GM23338 (cell line): ENCODE measurements at regions not wholly inside any gene's neighbourhood (a gene's known extent, or its start where the extent isn't known, plus 50 kb on each side); places are given as distances from the start of the nearest gene placed in this dataset.

ENCODE experiments used
- CREB1 ChIP-seq: fragments of 250-450 bp; sonication (Bioruptor Pico); IDR thresholded peaks from 2 replicates; pipeline ENCODE4 v1.5.0; 2020; ENCODE audit warnings: low read depth, mild to moderate bottlenecking, moderate library complexity
- EZH2phosphoT487 ChIP-seq: fragments of 200-600 bp; sonication (generic); IDR thresholded peaks from one replicate; pipeline ENCODE4 v1.8.1; 2018; ENCODE audit warnings: antibody characterized with exemption; ENCODE audit not compliant: unreplicated experiment
- TF ChIP-seq, protein P1 (sequence below), 2 experiments: fragments of 200-600 bp in 1 of 2; sonication (generic) in 1 of 2; conservative IDR thresholded peaks; 2 replicates each; pipeline versions ENCODE4 v1.5.1 to v1.6.1; 2016 to 2017; ENCODE audit warnings: antibody characterized with exemption in 2 of 2, low read depth in 2 of 2, mild to moderate bottlenecking in 2 of 2, moderate library complexity in 1 of 2

DNA sequence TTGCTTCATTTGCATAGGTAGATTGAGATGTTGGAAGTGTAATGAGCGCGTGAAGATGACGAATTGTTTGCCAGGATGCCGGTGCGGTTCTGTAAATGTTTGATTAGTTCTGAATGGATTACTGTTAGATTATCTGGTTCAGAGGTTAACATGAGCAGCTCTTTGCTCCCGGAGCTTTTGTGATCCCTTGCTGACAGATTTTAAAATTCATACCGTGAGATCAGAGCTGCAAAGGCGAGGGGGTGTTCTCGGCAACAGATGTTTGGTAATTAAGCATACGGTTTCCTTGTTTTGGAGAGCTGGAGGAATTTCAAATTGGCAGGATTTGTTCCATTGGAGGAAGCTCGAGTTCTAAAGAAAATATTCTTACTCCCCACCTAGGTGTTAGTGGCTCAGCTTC, 237.8 kb upstream of the GPR26 start:
- TF ChIP-seq EZH2phosphoT487 (no peak), CREB1 (no peak)
- TF ChIP-seq, protein P1, sequence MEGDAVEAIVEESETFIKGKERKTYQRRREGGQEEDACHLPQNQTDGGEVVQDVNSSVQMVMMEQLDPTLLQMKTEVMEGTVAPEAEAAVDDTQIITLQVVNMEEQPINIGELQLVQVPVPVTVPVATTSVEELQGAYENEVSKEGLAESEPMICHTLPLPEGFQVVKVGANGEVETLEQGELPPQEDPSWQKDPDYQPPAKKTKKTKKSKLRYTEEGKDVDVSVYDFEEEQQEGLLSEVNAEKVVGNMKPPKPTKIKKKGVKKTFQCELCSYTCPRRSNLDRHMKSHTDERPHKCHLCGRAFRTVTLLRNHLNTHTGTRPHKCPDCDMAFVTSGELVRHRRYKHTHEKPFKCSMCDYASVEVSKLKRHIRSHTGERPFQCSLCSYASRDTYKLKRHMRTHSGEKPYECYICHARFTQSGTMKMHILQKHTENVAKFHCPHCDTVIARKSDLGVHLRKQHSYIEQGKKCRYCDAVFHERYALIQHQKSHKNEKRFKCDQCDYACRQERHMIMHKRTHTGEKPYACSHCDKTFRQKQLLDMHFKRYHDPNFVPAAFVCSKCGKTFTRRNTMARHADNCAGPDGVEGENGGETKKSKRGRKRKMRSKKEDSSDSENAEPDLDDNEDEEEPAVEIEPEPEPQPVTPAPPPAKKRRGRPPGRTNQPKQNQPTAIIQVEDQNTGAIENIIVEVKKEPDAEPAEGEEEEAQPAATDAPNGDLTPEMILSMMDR (conservative IDR thresholded peaks at IDR 0.05; ENCODE audit: low read depth in 2 of 2): no peak
